NB4 (cell line): ENCODE measurements at regions not wholly inside any gene's neighbourhood (a gene's known extent, or its start where the extent isn't known, plus 50 kb on each side); places are given as distances from the start of the nearest gene placed in this dataset.

Source experiments
- CTCF ChIP-seq: IDR thresholded peaks from one replicate; pipeline ENCODE4 v1.5.1; 2012; ENCODE audit warnings: low read depth, low read length
- MYC ChIP-seq: IDR thresholded peaks from 2 replicates; pipeline ENCODE4 v1.6.1; 2011; ENCODE audit warnings: low read depth, low read length
- POLR2A ChIP-seq: IDR thresholded peaks from 2 replicates; pipeline ENCODE4 v1.6.1; 2011; ENCODE audit warnings: mild to moderate bottlenecking; ENCODE audit not compliant: insufficient read length; ENCODE audit errors: extremely low read depth
- TF ChIP-seq, protein P1 (sequence below): IDR thresholded peaks from 2 replicates; pipeline ENCODE4 v1.6.1; 2011; ENCODE audit warnings: low read depth, low read length

GRCh38 chrX:139224953-139225665 is 305.4 kb upstream of the F9 start:
- no peak for TF ChIP-seq CTCF
- no peak for TF ChIP-seq POLR2A
- TF ChIP-seq, protein P1, sequence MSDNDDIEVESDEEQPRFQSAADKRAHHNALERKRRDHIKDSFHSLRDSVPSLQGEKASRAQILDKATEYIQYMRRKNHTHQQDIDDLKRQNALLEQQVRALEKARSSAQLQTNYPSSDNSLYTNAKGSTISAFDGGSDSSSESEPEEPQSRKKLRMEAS = no peak
- TF ChIP-seq MYC = no peak
